Keratinocyte (primary cell): ENCODE measurements at regions not wholly inside any gene's neighbourhood (a gene's known extent, or its start where the extent isn't known, plus 50 kb on each side); places are given as distances from the start of the nearest gene placed in this dataset.
"Not testable (repeated sequence)": the region's sequence is repeated elsewhere in the genome, so short reads cannot be mapped to it uniquely, and the experiment has no call there.

Experiments used
- DNase-seq: peaks from one replicate; pipeline ENCODE4 v3.0.0-alpha.2; 2011; ENCODE audit warnings: low read depth, missing footprints, low spot score
- FAIRE-seq: peaks from 2 replicates; lab custom pipeline; 2011; peaks lifted over from hg19 to GRCh38; lab: Jason Lieb, UNC
- H2AFZ ChIP-seq: 2 replicates; pipeline ENCODE4 v1.6.0; 2012; ENCODE audit warnings: low read length, control low read depth, inconsistent platforms; ENCODE audit not compliant: control insufficient read depth
- H3K27ac ChIP-seq: 2 replicates; pipeline ENCODE4 v1.5.1; 2011; ENCODE audit warnings: low read length; ENCODE audit not compliant: control insufficient read depth, insufficient read depth
- H3K27me3 ChIP-seq: 3 replicates; pipeline ENCODE4 v1.6.0; 2011; ENCODE audit warnings: low read length; ENCODE audit not compliant: control insufficient read depth, insufficient read depth; ENCODE audit errors: extremely low read depth
- H3K36me3 ChIP-seq, 2 experiments: 2 replicates in 1 of 2; 3 replicates in 1 of 2; pipeline ENCODE4 v1.5.1; 2011; ENCODE audit warnings: low read length in 2 of 2, mild to moderate bottlenecking in 1 of 2; ENCODE audit not compliant: control insufficient read depth in 2 of 2, insufficient read depth in 2 of 2; ENCODE audit errors: extremely low read depth in 1 of 2
- H3K4me1 ChIP-seq: 3 replicates; pipeline ENCODE4 v1.5.1; 2011; ENCODE audit warnings: low read length; ENCODE audit not compliant: control insufficient read depth, insufficient read depth; ENCODE audit errors: extremely low read depth
- H3K4me2 ChIP-seq: 3 replicates; pipeline ENCODE4 v1.6.0; 2011; ENCODE audit warnings: low read depth, low read length; ENCODE audit not compliant: control insufficient read depth, insufficient read depth; ENCODE audit errors: extremely low read depth
- H3K4me3 ChIP-seq, 3 experiments: fragments of 200-600 bp in 1 of 3; sonication (generic) in 1 of 3; 2 replicates in 2 of 3; 3 replicates in 1 of 3; pipeline ENCODE4 v1.5.1; 2011 to 2016; ENCODE audit warnings: low read length in 3 of 3, mild to moderate bottlenecking in 3 of 3, control low read depth in 2 of 3, inconsistent platforms in 1 of 3, low read depth in 1 of 3, mixed read lengths in 1 of 3, mixed run types in 1 of 3, moderate library complexity in 1 of 3; ENCODE audit not compliant: control insufficient read depth in 2 of 3, insufficient read depth in 2 of 3; ENCODE audit errors: extremely low read depth in 1 of 3
- H3K79me2 ChIP-seq: 2 replicates; pipeline ENCODE4 v1.6.0; 2012; ENCODE audit warnings: low read length; ENCODE audit not compliant: control insufficient read depth, insufficient read depth
- H3K9ac ChIP-seq: 3 replicates; pipeline ENCODE4 v1.6.0; 2011; ENCODE audit warnings: low read length; ENCODE audit not compliant: control insufficient read depth, insufficient read depth; ENCODE audit errors: extremely low read depth
- H3K9me1 ChIP-seq: 3 replicates; pipeline ENCODE4 v1.6.0; 2011; ENCODE audit warnings: low read length; ENCODE audit not compliant: control insufficient read depth, insufficient read depth; ENCODE audit errors: extremely low read depth
- H3K9me3 ChIP-seq: 2 replicates; pipeline ENCODE4 v1.5.1; 2012; ENCODE audit warnings: low read depth, low read length; ENCODE audit not compliant: control insufficient read depth
- H4K20me1 ChIP-seq: 3 replicates; pipeline ENCODE4 v1.6.0; 2011; ENCODE audit warnings: low read length; ENCODE audit not compliant: control insufficient read depth, insufficient read depth; ENCODE audit errors: extremely low read depth
- CTCF ChIP-seq, 3 experiments: IDR thresholded peaks in 1 of 3; conservative IDR thresholded peaks in 1 of 3; optimal IDR thresholded peaks in 1 of 3; 2 replicates in 2 of 3; 3 replicates in 1 of 3; pipeline versions ENCODE3 to v1.5.1; 2011; ENCODE audit warnings: low read length in 3 of 3, mild to moderate bottlenecking in 3 of 3, moderate library complexity in 2 of 3, control low read depth in 1 of 3, inconsistent platforms in 1 of 3; ENCODE audit not compliant: insufficient read depth in 2 of 3; ENCODE audit errors: extremely low read depth in 1 of 3
- EZH2 ChIP-seq: IDR thresholded peaks from one replicate; pipeline ENCODE4 v1.6.1; 2012; ENCODE audit warnings: inconsistent platforms, mild to moderate bottlenecking, low read length, moderate library complexity
- dilution Hi-C: fragments of 300-500 bp; cut with MboI; formaldehyde crosslinking; loops from one replicate; pipeline ENCODE4 v1.7.0; 2020; ENCODE audit warnings: low sequenced_read_pairs; ENCODE audit not compliant: extremely low pct_ligation_motif_present

GRCh38 chr5:23411200-23411599 is 96.2 kb upstream of the PRDM9 start:
- Histone ChIP-seq H3K79me2 (no peaks in the 10 kb centered on the region), H3K9me1 (no peaks in the 10 kb centered on the region), H3K36me3 (no peaks in the 10 kb centered on the region), H3K4me2 (no peak overlapping the region), H3K4me3 (no peak overlapping the region), H3K9ac (no peak overlapping the region), H2AFZ (no peak overlapping the region), H3K4me1 (no peaks in the 10 kb centered on the region), H3K27ac (no peak overlapping the region), H4K20me1 (no peaks in the 10 kb centered on the region), H3K27me3 (no peaks in the 10 kb centered on the region), H3K9me3 (no peaks in the 10 kb centered on the region)
- DNase-seq, result no peak
- TF ChIP-seq CTCF (optimal IDR thresholded peaks at IDR 0.05 in 1 of 3, IDR thresholded peaks at IDR 0.05 in 1 of 3, conservative IDR thresholded peaks at IDR 0.05 in 1 of 3; ENCODE audit: extremely low read depth in 1 of 3, insufficient read depth in 2 of 3, low read length in 3 of 3) (no peak), EZH2 (no peak)
- no peak for FAIRE-seq
- dilution Hi-C loops, result no loop called here

- H3K4me2 ChIP-seq, FAIRE-seq, H3K9me3 ChIP-seq, H3K9ac ChIP-seq, H3K79me2 ChIP-seq, dilution Hi-C loops, H2AFZ ChIP-seq, H3K9me1 ChIP-seq, H3K36me3 ChIP-seq, DNase-seq, H3K27me3 ChIP-seq, H3K4me1 ChIP-seq, H3K4me3 ChIP-seq, H4K20me1 ChIP-seq, H3K27ac ChIP-seq: not testable (repeated sequence)
Measured at GRCh38 chr5:23410775-23411174, 96.6 kb upstream of the PRDM9 start.

- Histone ChIP-seq H3K4me1 (no peaks in the 10 kb centered on the region), H3K27ac (no peak overlapping the region), H3K9me3 (no peaks in the 10 kb centered on the region), H3K9me1 (no peaks in the 10 kb centered on the region), H3K4me2 (no peak overlapping the region), H2AFZ (no peak overlapping the region), H4K20me1 (no peaks in the 10 kb centered on the region), H3K36me3 (no peaks in the 10 kb centered on the region), H3K27me3 (no peaks in the 10 kb centered on the region), H3K79me2 (no peaks in the 10 kb centered on the region), H3K9ac (no peak overlapping the region), H3K4me3 (no peak overlapping the region)
- TF ChIP-seq CTCF (optimal IDR thresholded peaks at IDR 0.05 in 1 of 3, IDR thresholded peaks at IDR 0.05 in 1 of 3, conservative IDR thresholded peaks at IDR 0.05 in 1 of 3; ENCODE audit: extremely low read depth in 1 of 3, insufficient read depth in 2 of 3, low read length in 3 of 3), result no peak
- TF ChIP-seq EZH2, result no peak
- dilution Hi-C loops, result no loop called here
- FAIRE-seq, result no peak
- no peak for DNase-seq
Measured at GRCh38 chr5:23405316-23406068, 101.9 kb upstream of the PRDM9 start.
